ENCODE measurements at regions not wholly inside any gene's neighbourhood (a gene's known extent, or its start where the extent isn't known, plus 50 kb on each side); places are given as distances from the start of the nearest gene placed in this dataset.
A peak's percentile ranks its signal among the peaks of the same experiment; 100 is the strongest.
"Not testable (repeated sequence)": the region's sequence is repeated elsewhere in the genome, so short reads cannot be mapped to it uniquely, and the experiment has no call there.

- intact Hi-C loops (cut with DNase I); H3K9me3 ChIP-seq (ENCODE audit: control insufficient read depth, low read length); H3K27me3 ChIP-seq (ENCODE audit: control insufficient read depth, insufficient read depth); H3K27ac ChIP-seq (ENCODE audit: low read length); ATAC-seq; H3K4me1 ChIP-seq (ENCODE audit: control insufficient read depth, insufficient read depth, low read length); DNase-seq; H3K4me3 ChIP-seq (ENCODE audit: low read length): not testable (repeated sequence)
- 97% methylated on average over 6 of the region's 6 CpGs for WGBS
These were observed 62.5 kb upstream of the CNEP1R1 start for GRCh38 chr16:49962566-49962965.

GRCh38 chr16:49964316-49964715 is 60.7 kb upstream of the CNEP1R1 start:
- ATAC-seq (no peak), DNase-seq (no peak)
- intact Hi-C loops (cut with DNase I) = no loop called here
- no peaks in the 10 kb centered on the region for H3K4me1 ChIP-seq (ENCODE audit: control insufficient read depth, insufficient read depth, low read length)
- no peak overlapping the region for H3K27ac ChIP-seq (ENCODE audit: low read length)
- 84% methylated on average over 4 of the region's 4 CpGs for WGBS
- H3K4me3 ChIP-seq (ENCODE audit: low read length) = no peak overlapping the region
- H3K27me3 ChIP-seq (ENCODE audit: control insufficient read depth, insufficient read depth) = no peaks in the 10 kb centered on the region
- H3K9me3 ChIP-seq (ENCODE audit: control insufficient read depth, low read length) = no peaks in the 10 kb centered on the region

DNA sequence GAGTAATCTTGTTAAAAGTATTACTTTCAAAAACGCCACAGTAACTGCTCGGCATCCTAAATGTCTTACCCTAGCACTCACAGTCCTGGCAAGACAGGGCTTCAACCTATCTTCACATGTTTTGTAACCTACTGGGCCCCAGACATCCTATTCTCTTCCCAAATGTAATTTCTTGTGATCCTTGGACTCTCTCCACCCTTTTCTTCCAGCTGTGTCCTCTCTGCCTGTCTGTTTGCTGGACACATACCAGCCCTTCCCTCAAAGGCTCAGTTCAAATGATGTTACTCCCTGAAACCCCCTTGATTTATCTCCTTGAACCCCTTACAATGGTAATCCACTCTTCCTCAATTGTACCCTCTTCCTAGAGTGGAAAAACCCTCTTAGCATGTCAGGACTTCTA is 60.1 kb upstream of the CNEP1R1 start:
- ATAC-seq (no peak), DNase-seq (peak in 1 of 3 donors; percentile 16)
- H3K4me3 ChIP-seq (ENCODE audit: low read length) = no peak overlapping the region
- intact Hi-C loops (cut with DNase I) = no loop called here
- no peaks in the 10 kb centered on the region for H3K27me3 ChIP-seq (ENCODE audit: control insufficient read depth, insufficient read depth)
- no peak overlapping the region for H3K27ac ChIP-seq (ENCODE audit: low read length)
- H3K9me3 ChIP-seq (ENCODE audit: control insufficient read depth, low read length) = no peaks in the 10 kb centered on the region
- H3K4me1 ChIP-seq (ENCODE audit: control insufficient read depth, insufficient read depth, low read length) = no peaks in the 10 kb centered on the region
- 64% methylated on average over 2 of the region's 2 CpGs for WGBS

- Histone ChIP-seq H3K9me3 (ENCODE audit: control insufficient read depth, low read length) (no peaks in the 10 kb centered on the region), H3K4me1 (ENCODE audit: control insufficient read depth, insufficient read depth, low read length) (no peaks in the 10 kb centered on the region), H3K27ac (ENCODE audit: low read length) (no peak overlapping the region), H3K27me3 (ENCODE audit: control insufficient read depth, insufficient read depth) (no peaks in the 10 kb centered on the region), H3K4me3 (ENCODE audit: low read length) (no peak overlapping the region)
- intact Hi-C loops (cut with DNase I) = no loop called here
- DNase-seq (peak in 1 of 3 donors; percentile 56), ATAC-seq (peak in 1 of 2 donors; percentile 83)
- 62% methylated on average over 6 of the region's 6 CpGs for WGBS
These were observed 57.9 kb upstream of the CNEP1R1 start for GRCh38 chr16:49967012-49967559.

- H3K4me3 ChIP-seq (ENCODE audit: low read length) = no peak overlapping the region
- intact Hi-C loops (cut with DNase I) = no loop called here
- no peaks in the 10 kb centered on the region for H3K9me3 ChIP-seq (ENCODE audit: control insufficient read depth, low read length)
These were observed 55.7 kb upstream of the CNEP1R1 start for GRCh38 chr16:49969091-49970030.

GRCh38 chr16:49970797-49971431 is 54.1 kb upstream of the CNEP1R1 start:
- no peaks in the 10 kb centered on the region for H3K9me3 ChIP-seq (ENCODE audit: control insufficient read depth, low read length)
- no peaks in the 10 kb centered on the region for H3K27me3 ChIP-seq (ENCODE audit: control insufficient read depth, insufficient read depth)
- intact Hi-C loops (cut with DNase I) = no loop called here
- 88% methylated on average over 8 of the region's 8 CpGs for WGBS
- ATAC-seq (no peak), DNase-seq (no peak)
- H3K4me1 ChIP-seq (ENCODE audit: control insufficient read depth, insufficient read depth, low read length) = no peaks in the 10 kb centered on the region
- no peak overlapping the region for H3K4me3 ChIP-seq (ENCODE audit: low read length)
- no peak overlapping the region for H3K27ac ChIP-seq (ENCODE audit: low read length)

More at GRCh38 chr16:49969091-49970030, 55.7 kb upstream of the CNEP1R1 start:
- DNase-seq = peak; percentile 19 to 63 (median 63)
- no peaks in the 10 kb centered on the region for H3K4me1 ChIP-seq (ENCODE audit: control insufficient read depth, insufficient read depth, low read length)
- no peak overlapping the region for H3K27ac ChIP-seq (ENCODE audit: low read length)
- no peaks in the 10 kb centered on the region for H3K27me3 ChIP-seq (ENCODE audit: control insufficient read depth, insufficient read depth)
- WGBS = 29% methylated on average over 24 of the region's 24 CpGs
- ATAC-seq = peak; percentile 32 to 49

DNA sequence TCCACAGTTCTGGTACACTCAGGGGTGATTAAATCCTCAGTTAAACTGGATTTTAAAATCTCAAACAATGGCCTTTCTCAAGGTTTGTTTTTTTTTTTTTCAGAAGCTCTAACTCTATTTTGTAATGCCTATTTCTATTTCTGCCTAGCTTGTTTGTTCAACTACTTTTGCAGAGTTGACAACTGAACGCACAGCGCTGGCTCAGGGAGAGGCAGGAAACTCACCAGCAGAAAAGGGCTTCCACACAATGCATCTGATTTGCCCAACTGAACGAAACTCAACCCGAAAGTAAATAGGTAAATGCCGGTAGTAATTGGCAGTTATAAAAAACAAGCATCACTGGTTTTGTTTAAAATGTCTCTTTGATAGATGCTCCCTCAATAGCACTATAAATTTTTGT is 52.7 kb upstream of the CNEP1R1 start:
- H3K9me3 ChIP-seq (ENCODE audit: control insufficient read depth, low read length) = no peaks in the 10 kb centered on the region
- ATAC-seq (no peak), DNase-seq (no peak)
- 82% methylated on average over 5 of the region's 5 CpGs for WGBS
- H3K27me3 ChIP-seq (ENCODE audit: control insufficient read depth, insufficient read depth) = no peaks in the 10 kb centered on the region
- H3K4me3 ChIP-seq (ENCODE audit: low read length) = no peak overlapping the region
- intact Hi-C loops (cut with DNase I) = no loop called here
- no peaks in the 10 kb centered on the region for H3K4me1 ChIP-seq (ENCODE audit: control insufficient read depth, insufficient read depth, low read length)
- H3K27ac ChIP-seq (ENCODE audit: low read length) = no peak overlapping the region

- Histone ChIP-seq H3K4me1 (ENCODE audit: control insufficient read depth, insufficient read depth, low read length) (no peaks in the 10 kb centered on the region), H3K27me3 (ENCODE audit: control insufficient read depth, insufficient read depth) (no peaks in the 10 kb centered on the region), H3K4me3 (ENCODE audit: low read length) (no peak overlapping the region), H3K9me3 (ENCODE audit: control insufficient read depth, low read length) (no peaks in the 10 kb centered on the region), H3K27ac (ENCODE audit: low read length) (no peak overlapping the region)
- DNase-seq (no peak), ATAC-seq (no peak)
- intact Hi-C loops (cut with DNase I) = no loop called here
- 40% methylated on average over 9 of the region's 9 CpGs for WGBS
These were observed 52.1 kb upstream of the CNEP1R1 start for GRCh38 chr16:49972961-49973360.

All from right cardiac atrium (tissue), 5 donors.